ENCODE measurements at regions not wholly inside any gene's neighbourhood (a gene's known extent, or its start where the extent isn't known, plus 50 kb on each side); places are given as distances from the start of the nearest gene placed in this dataset.
"Not testable (repeated sequence)": the region's sequence is repeated elsewhere in the genome, so short reads cannot be mapped to it uniquely, and the experiment has no call there.

- no peak for DNase-seq (ENCODE audit: low read depth in 2 of 2)
Observed at GRCh38 chrX:130467936-130468335, 66.1 kb downstream of the RBMX2 start.

GRCh38 chrX:130468395-130468923 is 66.7 kb downstream of the RBMX2 start:
- DNase-seq (ENCODE audit: low read depth in 2 of 2), result no peak

GRCh38 chrX:130482871-130483270 is 81.1 kb downstream of the RBMX2 start:
- DNase-seq (ENCODE audit: low read depth in 2 of 2), result no peak

DNA sequence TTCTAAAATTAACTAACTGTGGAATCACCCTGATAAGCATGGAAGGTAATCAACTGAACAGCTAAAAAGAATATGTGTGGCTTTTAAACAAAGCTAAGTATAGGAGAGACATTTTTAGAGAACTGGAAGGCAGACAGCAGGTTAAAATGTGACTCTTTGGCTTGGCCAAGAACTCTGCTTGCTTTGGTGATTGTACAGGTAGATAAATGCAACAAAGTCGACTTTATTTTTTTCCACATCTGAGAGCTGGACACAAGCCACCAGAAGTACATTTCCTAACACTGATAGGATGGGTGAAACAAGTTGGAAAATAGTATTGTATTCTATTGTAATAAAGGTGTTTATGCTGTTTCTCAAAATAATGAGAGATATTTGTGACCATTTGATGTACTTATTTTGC is 84.1 kb downstream of the RBMX2 start:
- DNase-seq (ENCODE audit: low read depth in 2 of 2), result no peak

DNA sequence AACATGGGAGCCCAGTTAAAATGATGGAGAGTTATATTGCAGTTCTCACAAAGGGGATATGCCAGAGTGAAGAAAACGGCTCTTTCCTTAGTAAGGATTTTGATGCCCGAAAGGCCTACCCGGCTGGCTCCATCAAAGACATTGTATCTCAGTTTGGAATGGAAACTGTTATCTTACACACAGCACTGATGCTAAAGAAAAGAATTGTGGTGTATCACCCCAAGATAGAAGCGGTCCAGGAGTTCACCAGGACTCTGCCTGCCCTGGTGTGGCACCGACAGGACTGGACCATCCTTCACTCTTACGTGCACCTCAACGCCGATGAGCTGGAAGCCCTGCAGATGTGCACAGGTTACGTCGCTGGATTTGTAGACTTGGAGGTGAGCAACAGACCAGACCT is 93.7 kb downstream of the RBMX2 start:
- DNase-seq (ENCODE audit: low read depth in 2 of 2), result not testable (repeated sequence)

DNA sequence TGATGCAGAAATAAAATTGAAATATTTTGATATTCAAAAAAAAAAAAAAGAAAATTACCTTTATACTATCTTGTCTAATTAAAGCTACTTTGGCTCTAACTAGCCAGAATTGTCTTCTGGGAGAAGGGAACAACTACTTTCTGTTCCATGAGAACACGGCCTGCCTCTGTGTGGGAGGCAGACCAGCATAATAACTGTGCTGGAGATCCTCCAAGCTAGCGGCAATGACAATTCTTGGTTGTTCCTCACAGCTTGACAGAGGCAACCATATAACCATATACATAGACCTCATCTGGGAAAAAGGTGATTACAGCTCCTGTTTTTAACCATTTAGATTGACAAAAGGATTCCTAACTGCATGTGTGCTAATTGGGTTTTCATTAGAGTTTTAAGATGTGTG is 95.7 kb downstream of the RBMX2 start:
- no peak for DNase-seq (ENCODE audit: low read depth in 2 of 2)

DNA sequence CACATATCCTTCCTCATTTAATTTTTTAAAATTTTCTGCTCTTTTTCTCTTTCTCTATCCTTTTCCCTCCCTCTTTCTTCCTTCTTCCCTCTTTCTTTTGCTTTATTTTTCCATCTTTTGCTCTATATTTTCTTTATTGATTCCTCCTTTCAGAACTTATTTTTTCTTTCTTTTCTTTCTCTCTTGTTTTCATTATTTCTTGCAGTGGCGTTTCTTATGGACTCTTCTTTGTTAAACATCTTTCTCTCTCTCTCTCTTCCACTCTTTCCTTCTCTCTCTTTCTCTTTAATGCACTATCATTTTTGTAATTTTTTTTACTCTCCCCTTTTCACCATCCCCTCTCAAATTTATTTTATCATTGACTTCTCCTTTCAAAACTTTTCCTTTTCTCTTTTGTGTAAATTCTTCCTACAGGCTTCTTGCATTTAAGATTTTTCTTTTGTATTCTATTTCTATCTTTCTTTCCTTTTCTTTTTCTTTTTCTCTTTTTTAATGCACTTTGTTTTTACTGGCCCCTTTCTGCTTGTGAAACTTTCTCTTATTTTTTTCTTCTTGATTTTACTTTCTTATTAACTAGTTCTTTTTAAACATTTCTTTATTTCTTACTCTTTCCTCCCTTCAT is 97.0 kb downstream of the RBMX2 start:
- no peak for DNase-seq (ENCODE audit: low read depth in 2 of 2)

DNA sequence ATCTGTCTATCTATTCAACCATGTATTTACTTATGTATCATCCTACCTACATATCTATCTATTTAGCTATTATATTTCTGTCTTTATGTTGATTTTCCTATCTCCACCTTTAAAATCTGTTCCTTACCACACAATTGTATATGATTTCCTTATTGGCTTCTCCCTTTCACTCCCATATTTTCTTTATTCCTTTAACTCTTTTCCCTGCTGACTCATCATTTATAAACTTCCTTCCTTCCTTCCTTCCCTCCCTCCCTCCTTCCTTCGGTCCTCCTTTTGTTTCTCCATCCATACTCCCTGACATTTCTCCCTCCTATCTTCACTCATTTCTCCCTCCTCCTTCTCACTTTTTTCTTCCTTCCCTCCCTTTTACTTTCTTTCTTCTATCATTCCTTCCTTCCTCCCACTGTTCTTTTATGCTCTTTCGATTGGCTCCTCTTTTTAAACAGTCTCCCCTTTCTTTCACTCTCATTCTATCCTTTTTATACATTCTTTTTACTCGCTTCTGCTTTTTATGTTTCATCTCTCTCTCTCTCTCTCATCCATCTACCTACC is 100.3 kb downstream of the RBMX2 start:
- DNase-seq (ENCODE audit: low read depth in 2 of 2), result no peak

GRCh38 chrX:130504019-130504418 is 102.2 kb downstream of the RBMX2 start:
- DNase-seq (ENCODE audit: low read depth in 2 of 2), result no peak

GRCh38 chrX:130507015-130507414 is 105.2 kb downstream of the RBMX2 start:
- no peak for DNase-seq (ENCODE audit: low read depth in 2 of 2)

GRCh38 chrX:130512534-130512933 is 110.7 kb downstream of the RBMX2 start:
- DNase-seq (ENCODE audit: low read depth in 2 of 2), result not testable (repeated sequence)

- DNase-seq (ENCODE audit: low read depth in 2 of 2), result no peak
Observed at GRCh38 chrX:130516123-130516522, 114.3 kb downstream of the RBMX2 start.

DNA sequence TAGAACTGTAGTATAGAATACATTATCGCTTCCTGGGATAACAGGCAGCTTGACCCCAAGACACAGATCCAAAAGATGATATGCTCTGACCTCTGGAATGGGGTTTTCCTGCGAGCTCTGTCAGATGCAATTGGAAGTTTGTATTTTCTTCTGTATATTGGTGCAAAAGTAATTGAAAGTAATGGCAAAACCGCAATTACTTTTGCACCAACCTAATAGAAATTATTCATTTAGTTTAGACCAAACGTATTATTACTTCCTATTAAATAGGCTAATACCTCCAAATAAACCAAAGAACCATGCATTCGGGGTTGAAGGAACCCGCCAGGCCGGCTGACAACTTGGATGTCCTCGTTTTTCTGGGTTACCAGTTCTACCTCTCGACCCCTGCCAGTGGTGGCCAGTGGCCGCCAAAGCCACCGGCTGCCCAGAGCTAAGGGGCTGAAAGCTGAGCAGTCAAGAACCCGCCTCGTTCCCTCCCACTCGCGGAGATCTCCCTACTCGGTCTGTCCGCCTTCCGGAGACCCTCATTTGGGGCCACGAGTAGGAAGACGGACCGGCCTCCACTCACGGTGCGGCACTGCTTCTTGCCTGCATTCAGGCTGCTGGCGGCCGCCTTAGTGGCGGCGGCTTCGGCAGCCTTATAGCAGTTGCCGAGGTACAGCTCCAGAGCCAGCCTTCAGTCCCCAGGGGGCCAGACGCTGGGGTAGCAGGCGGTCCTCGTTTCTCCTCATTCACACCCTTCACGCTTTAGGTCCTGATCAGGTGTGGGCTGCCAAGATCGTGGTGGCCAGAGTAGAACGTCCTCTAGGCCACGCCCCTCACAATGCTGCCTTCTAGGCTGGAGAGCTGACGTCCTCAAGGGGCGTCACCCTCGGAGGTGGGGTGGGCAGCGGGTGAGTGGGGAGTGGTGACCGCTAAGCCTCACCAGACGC is 121.9 kb downstream of the RBMX2 start:
- no peak for DNase-seq (ENCODE audit: low read depth in 2 of 2)

GRCh38 chrX:130524476-130525194 is 122.8 kb downstream of the RBMX2 start:
- DNase-seq (ENCODE audit: low read depth in 2 of 2), result no peak

- DNase-seq (ENCODE audit: low read depth in 2 of 2), result no peak
Observed at GRCh38 chrX:130529531-130529930, 127.7 kb downstream of the RBMX2 start.

DNA sequence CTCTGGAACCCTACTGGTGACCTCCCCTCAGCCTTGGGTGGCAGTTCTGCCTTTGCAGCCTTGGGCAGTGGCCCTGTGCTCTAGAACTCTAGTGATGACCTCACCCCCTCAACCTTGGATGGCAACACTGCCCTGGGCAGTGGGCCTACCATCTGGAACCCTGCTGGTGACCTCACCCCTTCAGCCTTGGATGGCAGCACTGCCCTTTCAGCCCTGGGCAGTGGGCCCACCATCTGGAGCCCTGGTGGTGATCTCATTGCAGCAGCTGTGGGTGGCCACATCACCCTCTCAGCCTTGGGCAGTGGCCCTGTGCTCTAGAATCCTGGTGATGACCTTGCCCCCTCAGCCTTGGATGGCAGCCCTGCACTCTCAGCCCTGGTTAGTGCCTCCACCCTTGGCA is 129.3 kb downstream of the RBMX2 start:
- DNase-seq (ENCODE audit: low read depth in 2 of 2), result no peak

DNA sequence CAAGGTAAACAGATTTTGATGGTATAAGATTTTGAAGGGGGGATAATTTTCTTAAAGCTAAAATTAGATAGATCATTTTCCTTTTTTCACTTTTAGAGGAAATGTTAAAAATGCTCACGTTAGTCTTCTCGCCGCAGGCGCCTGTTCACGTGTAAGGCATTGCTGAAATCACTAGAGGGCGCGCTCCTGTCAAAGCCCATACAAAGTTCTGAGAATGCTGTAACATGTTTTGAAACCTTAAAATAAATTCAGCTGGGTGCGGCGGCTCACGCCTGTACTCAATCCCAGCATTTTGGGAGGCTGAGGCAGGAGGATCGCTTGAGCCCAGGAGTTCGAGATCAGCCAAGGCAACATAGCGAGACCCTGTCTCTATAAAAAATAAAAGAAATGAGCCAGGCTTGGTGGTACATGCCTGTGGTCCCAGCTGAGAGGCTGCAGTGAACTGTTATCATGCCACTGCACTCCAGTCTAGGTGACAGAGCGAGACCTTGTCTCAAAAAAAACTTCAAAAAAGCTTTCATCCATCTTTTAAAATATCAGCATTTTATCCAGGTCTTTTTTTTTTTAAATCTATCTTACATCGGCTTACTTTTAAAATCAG is 138.0 kb downstream of the RBMX2 start:
- peak; percentile 57 to 68 for DNase-seq (ENCODE audit: low read depth in 2 of 2)

- DNase-seq (ENCODE audit: low read depth in 2 of 2), result no peak
Observed at GRCh38 chrX:130543603-130544325, 142.0 kb downstream of the RBMX2 start.

- DNase-seq (ENCODE audit: low read depth in 2 of 2), result no peak
Observed at GRCh38 chrX:130545796-130546195, 144.0 kb downstream of the RBMX2 start.

DNA sequence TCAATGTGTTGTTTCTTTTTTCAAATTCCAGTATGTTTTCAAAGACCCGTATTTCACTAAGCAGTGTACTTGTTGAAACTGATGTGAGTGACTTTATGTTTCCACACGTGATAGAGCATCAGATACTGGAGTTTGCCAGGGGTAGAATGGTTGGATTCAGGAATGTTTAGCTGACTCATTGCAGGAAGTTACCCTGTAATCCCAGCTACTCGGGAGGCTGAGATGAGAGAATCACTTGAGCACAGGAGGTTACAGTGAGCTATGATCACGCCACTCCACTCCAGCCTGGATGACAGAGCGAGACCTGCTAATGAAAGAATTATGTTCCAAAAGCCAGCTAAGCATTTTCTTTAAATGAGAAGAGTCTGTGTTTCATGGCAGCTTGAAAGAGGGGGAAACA is 147.6 kb downstream of the RBMX2 start:
- DNase-seq (ENCODE audit: low read depth in 2 of 2), result peak in 1 of 2 donors; percentile 2

DNA sequence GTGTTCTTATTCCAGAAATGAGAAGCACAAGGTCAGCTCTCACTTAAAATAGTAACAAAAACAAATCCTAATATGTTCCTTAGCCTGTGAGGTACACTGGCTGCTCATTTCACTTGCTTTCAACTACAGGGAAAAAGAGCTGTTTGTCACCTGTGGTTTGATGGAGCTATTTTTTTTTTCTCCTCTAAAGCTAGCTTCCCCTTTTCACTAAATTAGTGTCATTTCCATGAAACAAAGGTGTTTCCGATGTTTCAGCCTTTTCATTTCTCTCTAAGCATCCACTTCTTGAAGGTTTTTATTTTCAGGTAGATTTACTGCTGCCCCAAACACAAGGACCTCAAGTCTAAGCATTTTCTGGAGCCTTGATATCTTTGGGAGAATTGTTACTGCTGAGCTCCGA is 148.6 kb downstream of the RBMX2 start:
- no peak for DNase-seq (ENCODE audit: low read depth in 2 of 2)
